ENCODE measurements at regions not wholly inside any gene's neighbourhood (a gene's known extent, or its start where the extent isn't known, plus 50 kb on each side); places are given as distances from the start of the nearest gene placed in this dataset.
"Not testable (repeated sequence)": the region's sequence is repeated elsewhere in the genome, so short reads cannot be mapped to it uniquely, and the experiment has no call there.

DNA sequence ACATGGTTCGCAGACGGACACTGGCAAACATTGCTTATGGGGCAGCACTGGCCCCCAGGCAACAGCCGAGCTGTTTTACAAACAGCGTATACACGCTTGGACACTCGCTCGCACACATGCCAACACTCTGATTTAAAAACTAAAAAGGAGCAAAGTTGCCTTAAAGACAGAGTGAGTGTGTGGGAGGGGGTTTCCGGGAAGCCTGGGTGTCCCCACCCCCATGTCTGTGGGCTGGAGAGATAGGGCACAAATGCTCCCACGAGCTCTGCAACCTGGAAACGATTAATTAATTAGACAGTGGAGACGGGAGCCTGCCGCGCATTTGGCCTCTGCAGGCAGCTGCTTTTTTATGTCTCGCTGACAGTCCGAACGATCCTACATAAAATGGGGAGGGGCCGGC lies 107.9 kb upstream of the ZNF469 start:
- no peak for DNase-seq
- no peak overlapping the region for H3K4me3 Mint-ChIP-seq
- no peak overlapping the region for H3K27ac Mint-ChIP-seq
- H3K9me3 Mint-ChIP-seq = peaks cover 3% of the 10 kb centered on the region
- no peaks in the 10 kb centered on the region for H3K36me3 Mint-ChIP-seq (ENCODE audit: low read depth)
- H3K4me1 Mint-ChIP-seq (ENCODE audit: low read depth) = no peaks in the 10 kb centered on the region
- peaks cover 12% of the 10 kb centered on the region for H3K27me3 Mint-ChIP-seq

DNA sequence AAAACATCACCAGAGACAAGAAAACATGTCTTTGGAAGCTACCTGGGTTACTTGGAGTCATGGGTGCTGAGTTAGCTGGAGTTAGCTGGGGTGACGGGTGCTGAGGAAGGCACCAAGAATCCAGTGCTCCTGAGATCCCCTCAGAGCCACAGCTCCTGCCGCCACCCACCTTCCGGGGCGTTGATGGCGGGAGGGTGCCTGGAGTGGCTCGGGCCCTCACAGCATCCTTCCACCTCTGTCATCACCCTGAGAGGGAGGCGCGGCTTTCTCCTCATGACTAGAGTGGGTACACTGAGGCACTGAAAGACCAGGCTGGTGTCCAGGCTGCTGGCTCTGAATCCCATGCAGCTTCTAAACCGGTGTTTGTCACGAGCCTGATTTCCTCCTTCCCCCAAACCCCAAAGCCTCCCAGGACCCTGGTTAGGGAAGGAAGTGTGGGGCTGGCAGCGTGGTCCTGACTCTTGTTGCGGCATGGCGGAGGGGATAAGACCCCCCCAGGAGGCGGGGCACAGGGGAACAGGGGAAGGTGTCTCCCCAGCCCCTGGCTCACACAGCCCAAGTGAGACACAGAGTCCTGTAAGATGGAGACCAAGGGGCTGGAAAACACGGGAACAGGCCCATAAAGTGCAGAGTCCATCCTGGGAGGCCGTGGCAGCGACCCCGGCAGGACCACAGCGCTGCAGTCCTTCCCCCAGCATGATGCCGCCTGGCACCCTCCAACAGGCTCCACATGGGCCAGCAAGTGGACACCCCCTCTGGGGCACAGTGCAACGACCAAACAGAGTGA lies 107.2 kb upstream of the ZNF469 start:
- not testable (repeated sequence) for H3K9me3 Mint-ChIP-seq; H3K27ac Mint-ChIP-seq; H3K4me3 Mint-ChIP-seq; H3K36me3 Mint-ChIP-seq (ENCODE audit: low read depth); H3K4me1 Mint-ChIP-seq (ENCODE audit: low read depth); DNase-seq
- H3K27me3 Mint-ChIP-seq = peaks cover 10% of the 10 kb centered on the region

DNA sequence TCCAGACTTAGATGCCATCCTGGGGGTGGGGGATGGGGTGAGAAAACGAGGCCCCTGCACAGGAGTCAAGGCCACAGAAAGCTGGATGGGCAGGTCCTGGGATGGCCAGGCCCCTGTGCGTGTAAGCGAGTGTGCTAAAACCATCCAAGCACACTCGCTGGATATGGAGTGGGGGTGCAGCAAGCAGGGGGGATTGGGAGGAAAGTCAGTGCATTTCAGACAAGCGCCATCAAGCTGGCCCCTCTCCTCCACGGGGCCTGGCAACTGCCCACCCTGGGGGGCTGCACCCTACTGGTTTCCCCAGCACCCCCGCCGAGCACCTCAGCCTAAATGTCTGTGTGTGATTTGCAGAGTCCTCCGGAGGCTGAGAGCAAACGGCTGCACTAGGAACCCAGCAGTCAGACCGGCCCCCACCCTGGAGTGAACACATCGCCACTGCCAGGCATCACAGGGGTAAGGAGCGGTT lies 106.6 kb upstream of the ZNF469 start:
- not testable (repeated sequence) for H3K27me3 Mint-ChIP-seq; H3K9me3 Mint-ChIP-seq; H3K27ac Mint-ChIP-seq; DNase-seq; H3K36me3 Mint-ChIP-seq (ENCODE audit: low read depth); H3K4me1 Mint-ChIP-seq (ENCODE audit: low read depth); H3K4me3 Mint-ChIP-seq

DNA sequence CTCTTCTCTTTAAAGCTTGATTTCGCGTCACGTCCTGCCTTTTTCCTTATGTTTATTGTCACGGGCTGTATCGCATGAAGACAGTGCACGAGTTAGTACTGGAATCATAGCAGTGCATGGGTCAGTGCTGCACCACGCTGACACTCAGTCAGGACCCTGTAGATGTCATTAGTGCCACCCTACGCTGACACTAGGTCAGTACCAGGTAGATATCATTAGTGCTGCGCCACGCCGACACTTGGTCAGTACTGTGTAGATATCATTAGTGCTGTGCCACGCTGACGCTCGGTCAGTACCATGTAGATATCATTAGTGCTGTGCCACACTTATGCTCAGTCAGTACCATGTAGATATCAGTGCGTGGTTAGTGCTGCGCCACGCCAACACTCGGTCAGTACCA lies 106.2 kb upstream of the ZNF469 start:
- no peak for DNase-seq
- Mint-ChIP-seq H3K27ac (no peak overlapping the region), H3K4me1 (ENCODE audit: low read depth) (no peaks in the 10 kb centered on the region), H3K4me3 (no peak overlapping the region), H3K9me3 (peaks cover 3% of the 10 kb centered on the region), H3K36me3 (ENCODE audit: low read depth) (no peaks in the 10 kb centered on the region), H3K27me3 (no peaks in the 10 kb centered on the region)

DNA sequence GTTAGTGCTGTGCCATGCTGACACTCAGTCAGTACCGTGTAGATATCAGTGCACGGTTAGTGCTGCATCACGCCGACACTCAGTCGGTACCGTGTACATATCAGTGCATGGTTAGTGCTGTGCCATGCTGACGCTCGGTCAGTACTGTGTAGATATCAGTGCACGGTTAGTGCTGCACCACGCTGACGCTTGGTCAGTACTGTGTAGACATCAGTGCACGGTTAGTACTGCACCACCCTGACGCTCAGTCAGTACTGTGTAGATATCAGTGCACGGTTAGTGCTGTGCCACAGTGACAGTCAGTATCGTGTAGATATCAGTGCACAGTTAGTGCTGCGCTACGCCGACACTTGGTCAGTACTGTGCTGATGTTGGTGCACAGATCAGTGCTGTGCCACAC lies 102.8 kb upstream of the ZNF469 start:
- no peak for DNase-seq
- no peak overlapping the region for H3K4me3 Mint-ChIP-seq
- no peaks in the 10 kb centered on the region for H3K4me1 Mint-ChIP-seq (ENCODE audit: low read depth)
- H3K36me3 Mint-ChIP-seq (ENCODE audit: low read depth) = no peaks in the 10 kb centered on the region
- H3K27ac Mint-ChIP-seq = no peak overlapping the region
- no peaks in the 10 kb centered on the region for H3K27me3 Mint-ChIP-seq
- H3K9me3 Mint-ChIP-seq = peaks cover 3% of the 10 kb centered on the region

DNA sequence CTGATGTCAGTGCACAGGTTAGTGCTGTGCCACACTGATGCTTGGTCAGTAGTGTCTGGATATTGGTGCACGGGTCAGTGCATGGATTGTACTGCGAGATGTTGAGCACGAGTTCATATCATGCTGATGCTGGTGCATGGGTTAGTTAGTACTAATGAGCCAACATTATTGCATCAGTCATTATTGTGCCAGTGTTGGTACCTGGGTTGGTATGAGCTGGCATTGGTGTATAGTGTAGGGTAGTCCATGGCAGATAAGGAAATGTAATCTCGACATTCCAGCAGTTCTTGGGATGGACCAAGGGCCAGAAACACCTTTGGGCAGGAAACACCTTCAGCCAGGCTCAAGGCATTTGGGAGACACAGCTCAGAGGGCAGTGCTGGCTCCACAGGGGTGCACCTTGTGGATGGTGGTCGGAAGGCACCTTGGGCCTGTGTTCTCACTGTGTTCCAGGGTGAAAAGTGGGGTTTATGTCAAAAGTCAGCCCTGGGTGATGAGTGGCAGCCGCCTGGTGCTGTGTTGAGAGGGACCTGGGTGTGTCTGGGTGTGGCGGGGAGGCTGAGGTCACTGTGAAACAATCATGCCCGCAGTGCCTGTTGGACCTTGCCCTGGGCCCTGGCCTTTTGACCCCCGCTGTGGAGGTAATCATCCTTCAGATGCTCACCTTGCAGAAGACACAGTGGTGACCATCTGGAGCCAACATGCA lies 100.7 kb upstream of the ZNF469 start:
- H3K36me3 Mint-ChIP-seq (ENCODE audit: low read depth) = no peaks in the 10 kb centered on the region
- H3K4me3 Mint-ChIP-seq = no peak overlapping the region
- no peaks in the 10 kb centered on the region for H3K4me1 Mint-ChIP-seq (ENCODE audit: low read depth)
- peaks cover 3% of the 10 kb centered on the region for H3K9me3 Mint-ChIP-seq
- H3K27me3 Mint-ChIP-seq = no peaks in the 10 kb centered on the region
- DNase-seq = no peak
- no peak overlapping the region for H3K27ac Mint-ChIP-seq

DNA sequence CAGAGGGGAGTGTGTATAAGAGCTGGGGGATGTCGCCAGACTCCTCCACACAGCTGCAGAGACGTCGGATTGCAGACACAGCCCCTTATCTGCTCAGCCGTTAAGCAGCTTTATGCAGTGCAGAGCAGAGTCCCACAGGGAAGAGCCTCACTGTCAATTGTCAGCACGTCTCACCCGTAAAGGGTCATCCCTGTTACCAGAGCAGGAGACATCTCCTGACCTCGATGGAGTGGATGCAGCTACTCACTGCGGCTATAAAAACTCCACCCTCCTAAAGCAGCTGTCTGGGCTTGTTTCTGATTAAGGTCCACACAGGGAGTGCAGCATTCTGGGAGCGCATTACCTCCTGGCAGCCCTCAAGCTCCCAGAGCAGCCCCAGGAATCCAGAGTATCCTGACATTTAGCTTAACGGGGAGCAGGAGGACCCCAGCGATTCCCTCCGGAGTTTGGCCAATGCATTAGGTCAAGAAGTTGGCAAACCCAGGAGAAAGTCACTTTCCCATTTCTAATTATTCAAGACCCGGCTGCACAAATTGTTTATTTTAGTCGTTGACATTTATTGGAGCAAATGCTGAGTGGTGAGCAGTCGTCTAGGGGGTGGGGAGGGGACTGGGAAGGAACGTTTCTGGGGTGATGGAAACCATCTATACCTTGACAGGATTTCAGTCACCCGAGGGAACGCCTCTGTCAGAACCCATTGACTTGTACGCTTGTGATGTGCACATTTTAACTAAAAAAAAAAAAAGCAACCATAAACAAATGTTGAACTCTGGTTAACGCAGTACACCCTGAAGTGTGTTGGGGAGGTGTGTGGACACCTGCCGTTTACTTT lies 100.0 kb upstream of the ZNF469 start:
- no peaks in the 10 kb centered on the region for H3K27me3 Mint-ChIP-seq

DNA sequence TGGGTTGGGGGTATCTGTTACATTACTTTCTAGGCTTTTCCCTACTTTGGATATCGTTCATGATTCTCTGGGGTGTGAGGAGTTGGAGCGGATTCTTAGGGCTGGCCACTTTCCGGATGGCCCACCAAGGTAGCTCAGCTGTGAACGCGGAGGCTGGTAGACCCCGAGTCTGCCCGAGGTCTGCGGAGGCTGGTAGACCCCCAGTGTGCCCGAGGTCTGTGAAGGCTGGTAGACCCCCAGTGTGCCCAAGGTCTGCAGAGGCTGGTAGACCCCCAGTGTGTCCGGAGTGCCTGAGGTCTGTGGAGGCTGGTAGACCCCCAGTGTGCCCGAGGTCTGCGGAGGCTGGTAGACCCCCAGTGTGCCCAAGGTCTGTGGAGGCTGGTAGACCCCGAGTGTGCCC lies 99.2 kb upstream of the ZNF469 start:
- no peak for DNase-seq
- Mint-ChIP-seq H3K9me3 (peaks cover 3% of the 10 kb centered on the region), H3K36me3 (ENCODE audit: low read depth) (no peaks in the 10 kb centered on the region), H3K4me3 (no peak overlapping the region), H3K4me1 (ENCODE audit: low read depth) (no peaks in the 10 kb centered on the region), H3K27ac (no peak overlapping the region), H3K27me3 (no peaks in the 10 kb centered on the region)

More for the DNA sequence above, 100.0 kb upstream of the ZNF469 start:
- H3K4me1 Mint-ChIP-seq (ENCODE audit: low read depth) = no peaks in the 10 kb centered on the region
- peaks cover 3% of the 10 kb centered on the region for H3K9me3 Mint-ChIP-seq
- H3K27ac Mint-ChIP-seq = no peak overlapping the region
- H3K4me3 Mint-ChIP-seq = no peak overlapping the region
- H3K36me3 Mint-ChIP-seq (ENCODE audit: low read depth) = no peaks in the 10 kb centered on the region
- DNase-seq = no peak

DNA sequence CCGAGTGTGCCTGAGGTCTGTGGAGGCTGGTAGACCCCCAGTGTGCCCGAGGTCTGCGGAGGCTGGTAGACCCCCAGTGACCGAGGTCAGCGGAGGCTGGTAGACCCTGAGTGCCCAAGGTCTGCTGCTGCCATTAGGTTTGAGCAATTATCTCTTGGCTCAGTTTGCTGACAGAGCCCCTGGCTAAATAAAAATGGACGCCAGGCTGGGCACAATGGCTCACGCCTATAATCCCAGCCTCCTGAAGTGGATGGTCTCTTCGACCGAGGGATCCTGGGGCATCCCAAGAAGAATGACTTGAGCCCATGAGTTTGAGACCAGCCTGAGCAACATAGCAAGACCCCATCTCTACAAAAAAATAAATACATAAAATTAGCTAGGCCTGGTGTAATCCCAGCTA lies 98.7 kb upstream of the ZNF469 start:
- H3K4me3 Mint-ChIP-seq = no peak overlapping the region
- H3K36me3 Mint-ChIP-seq (ENCODE audit: low read depth) = no peaks in the 10 kb centered on the region
- no peaks in the 10 kb centered on the region for H3K27me3 Mint-ChIP-seq
- H3K9me3 Mint-ChIP-seq = peaks cover 1% of the 10 kb centered on the region
- no peak for DNase-seq
- no peaks in the 10 kb centered on the region for H3K4me1 Mint-ChIP-seq (ENCODE audit: low read depth)
- H3K27ac Mint-ChIP-seq = no peak overlapping the region

DNA sequence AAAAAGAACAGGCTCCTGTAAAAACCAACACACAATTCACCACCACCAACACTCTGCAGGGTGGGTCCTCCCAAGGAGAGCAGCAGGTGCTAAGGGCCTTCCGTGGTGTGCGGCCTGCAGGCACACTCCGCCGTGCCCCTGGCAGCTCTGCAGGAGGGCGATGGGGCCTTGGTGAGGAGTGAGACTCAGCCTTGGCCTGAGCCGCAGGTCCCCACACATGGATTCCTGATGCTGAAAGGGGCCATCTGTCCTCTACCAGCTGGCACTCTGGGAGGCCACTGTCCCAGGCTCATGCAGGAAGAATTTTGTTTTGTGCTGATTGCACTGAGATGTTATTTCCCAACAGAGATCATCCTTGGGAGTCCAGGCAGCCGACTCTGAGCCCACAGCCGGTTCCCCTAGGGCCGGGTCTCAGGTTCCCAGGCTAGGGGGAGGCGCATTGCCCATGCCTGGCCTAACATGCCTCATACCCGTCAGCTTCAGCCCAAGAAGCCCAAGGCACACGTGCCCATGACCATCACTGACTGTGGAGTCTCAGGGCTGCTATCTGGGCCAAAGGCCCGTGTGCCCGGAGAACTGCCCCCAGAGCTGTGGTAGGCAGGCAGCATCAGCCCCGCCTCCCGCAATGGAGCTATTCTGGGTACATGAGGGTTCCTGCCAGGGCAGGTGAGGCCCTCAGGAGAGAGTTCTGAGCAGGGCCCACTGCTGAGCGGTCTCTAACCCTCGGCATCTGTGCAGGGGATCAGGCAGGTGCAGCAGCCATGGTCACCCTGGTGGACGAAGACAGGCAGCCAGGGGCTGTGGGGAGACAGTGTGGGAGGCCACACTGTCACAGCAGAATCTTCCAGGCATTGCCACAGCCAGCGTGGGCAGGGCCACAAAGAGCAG lies 97.9 kb upstream of the ZNF469 start:
- Mint-ChIP-seq H3K9me3 (no peaks in the 10 kb centered on the region), H3K27me3 (no peaks in the 10 kb centered on the region), H3K4me3 (no peak overlapping the region), H3K27ac (no peak overlapping the region), H3K36me3 (ENCODE audit: low read depth) (no peaks in the 10 kb centered on the region), H3K4me1 (ENCODE audit: low read depth) (no peaks in the 10 kb centered on the region)
- DNase-seq = no peak

DNA sequence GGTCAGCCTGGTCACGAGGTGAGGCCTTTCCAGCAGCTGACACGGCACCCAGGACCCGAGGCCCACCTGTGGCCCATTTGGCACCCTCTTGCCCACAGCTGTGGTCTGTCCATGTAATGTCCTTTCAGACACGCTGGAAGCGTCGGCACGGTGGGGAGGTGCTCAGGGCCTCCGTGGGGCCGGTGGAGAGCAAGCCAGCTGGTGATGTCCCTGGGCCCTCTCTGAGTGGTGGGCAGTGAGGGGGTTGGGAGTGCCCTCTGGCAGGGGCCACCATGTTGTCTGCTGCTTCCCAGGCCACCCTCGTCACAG lies 97.3 kb upstream of the ZNF469 start:
- H3K9me3 Mint-ChIP-seq = no peaks in the 10 kb centered on the region
- no peak overlapping the region for H3K4me3 Mint-ChIP-seq
- no peaks in the 10 kb centered on the region for H3K36me3 Mint-ChIP-seq (ENCODE audit: low read depth)

DNA sequence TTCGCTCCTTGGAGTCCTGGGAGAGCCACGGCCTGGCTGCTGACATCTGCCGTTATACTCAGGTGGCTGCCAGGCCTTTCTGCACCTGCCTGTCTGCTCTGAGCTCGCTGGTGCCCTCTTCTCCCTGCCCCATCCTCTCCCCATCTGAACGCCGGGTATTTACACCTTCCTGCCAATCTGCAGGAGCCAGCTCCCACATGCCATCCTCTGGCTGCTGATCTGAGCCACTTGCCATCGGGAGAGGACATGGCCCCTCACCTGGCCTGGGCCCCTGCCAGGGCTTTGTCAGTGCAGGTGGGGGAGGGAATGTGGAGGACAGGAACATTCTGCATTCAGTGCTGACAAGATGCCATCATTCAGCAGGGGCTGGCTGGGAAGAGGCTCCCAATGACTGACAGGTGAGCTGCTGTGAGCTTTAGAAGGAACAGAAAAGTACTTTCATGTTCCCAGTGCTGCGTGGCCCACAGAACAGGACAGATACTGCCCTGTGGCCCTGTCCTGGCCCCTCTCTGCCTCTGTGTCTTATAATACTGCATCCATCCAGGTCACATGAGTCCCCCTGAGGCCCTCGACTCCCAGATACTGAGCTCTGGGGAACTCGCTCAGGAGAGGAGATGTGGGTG lies 96.3 kb upstream of the ZNF469 start:
- no peak overlapping the region for H3K4me3 Mint-ChIP-seq
- no peaks in the 10 kb centered on the region for H3K4me1 Mint-ChIP-seq (ENCODE audit: low read depth)
- H3K36me3 Mint-ChIP-seq (ENCODE audit: low read depth) = no peaks in the 10 kb centered on the region
- DNase-seq = no peak
- H3K9me3 Mint-ChIP-seq = peaks cover 3% of the 10 kb centered on the region
- H3K27ac Mint-ChIP-seq = no peak overlapping the region
- peaks cover 3% of the 10 kb centered on the region for H3K27me3 Mint-ChIP-seq

More for the DNA sequence above, 97.3 kb upstream of the ZNF469 start:
- no peak overlapping the region for H3K27ac Mint-ChIP-seq
- H3K27me3 Mint-ChIP-seq = no peaks in the 10 kb centered on the region
- no peaks in the 10 kb centered on the region for H3K4me1 Mint-ChIP-seq (ENCODE audit: low read depth)
- no peak for DNase-seq

DNA sequence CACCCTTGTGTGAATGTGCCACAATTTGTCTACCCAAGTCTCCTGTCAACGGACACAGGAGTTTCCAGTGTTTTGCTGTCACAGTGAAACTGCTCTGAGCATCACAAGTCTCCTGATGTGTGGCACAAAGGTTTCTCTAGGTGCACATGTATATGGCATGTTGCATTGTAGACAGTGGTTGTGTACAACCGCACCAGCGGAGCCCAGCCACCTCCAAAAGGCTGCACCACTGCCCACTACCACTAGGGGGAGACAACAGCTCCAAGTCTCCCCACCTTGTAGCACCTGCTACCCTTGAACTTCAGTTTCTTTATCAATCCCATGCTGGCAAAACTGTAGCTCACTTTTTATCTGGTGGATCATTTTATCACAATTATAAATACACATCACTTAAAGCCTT lies 95.5 kb upstream of the ZNF469 start:
- Mint-ChIP-seq H3K4me3 (no peak overlapping the region), H3K27me3 (peaks cover 3% of the 10 kb centered on the region), H3K27ac (no peak overlapping the region), H3K4me1 (ENCODE audit: low read depth) (no peaks in the 10 kb centered on the region), H3K9me3 (peaks cover 3% of the 10 kb centered on the region), H3K36me3 (ENCODE audit: low read depth) (no peaks in the 10 kb centered on the region)
- DNase-seq = no peak

DNA sequence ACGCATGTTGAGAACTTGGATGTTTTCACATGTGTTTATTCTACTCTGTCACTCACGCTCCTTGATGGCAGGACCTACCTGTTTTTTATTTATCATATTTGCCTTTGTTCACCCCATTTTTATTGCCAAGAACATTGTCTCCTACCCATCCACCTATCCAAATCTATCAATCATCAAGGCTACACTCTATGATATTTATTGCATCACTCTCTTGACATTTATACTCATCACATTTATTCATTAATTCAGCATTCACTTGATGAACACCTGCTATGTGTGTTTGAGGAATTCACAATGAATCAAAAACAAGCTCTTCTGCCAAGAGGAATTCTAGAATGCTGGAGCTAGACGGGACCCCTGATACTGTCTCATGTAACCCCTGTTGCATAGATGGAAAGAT lies 94.5 kb upstream of the ZNF469 start:
- DNase-seq = no peak
- Mint-ChIP-seq H3K4me3 (no peak overlapping the region), H3K27ac (no peak overlapping the region), H3K27me3 (peaks cover 7% of the 10 kb centered on the region), H3K4me1 (ENCODE audit: low read depth) (no peaks in the 10 kb centered on the region), H3K36me3 (ENCODE audit: low read depth) (no peaks in the 10 kb centered on the region), H3K9me3 (peaks cover 3% of the 10 kb centered on the region)

Measured in activated T-cell treated with anti-CD3 and anti-CD28 coated beads, Interleukin-2, amount 50 U/mL, for 24 hours (primary cell).